ENCODE measurements at regions not wholly inside any gene's neighbourhood (a gene's known extent, or its start where the extent isn't known, plus 50 kb on each side); places are given as distances from the start of the nearest gene placed in this dataset.

- H3K4me1 ChIP-seq (replicated peaks in 1 of 4; ENCODE audit: control insufficient read depth in 3 of 4, insufficient read depth in 4 of 4, low read length in 3 of 4), result no peaks in the 10 kb centered on the region
- no peak overlapping the region for H2AFZ ChIP-seq (ENCODE audit: low read length)
- H3K79me2 ChIP-seq (ENCODE audit: control insufficient read depth in 1 of 2, insufficient read depth in 2 of 2, low read length in 2 of 2), result no peaks in the 10 kb centered on the region
- H2BK15ac ChIP-seq (ENCODE audit: low read length), result no peak overlapping the region
- ChIA-PET POLR2A (ENCODE audit: partially characterized antibody) (no interaction called here), CTCF (ENCODE audit: partially characterized antibody) (interaction anchor here (1.1 to 1.6 kb wide), 3 partner anchors 10 to 831 kb away, joined by 3 to 9 read pairs (median 3); no protein-coding TSS in a partner anchor)
- H3K23ac ChIP-seq (ENCODE audit: insufficient read length), result no peak overlapping the region
- no peaks in the 10 kb centered on the region for H4K20me1 ChIP-seq (replicated peaks in 1 of 2; ENCODE audit: control insufficient read depth in 1 of 2, insufficient read depth in 2 of 2, low read length in 2 of 2)
- no peaks in the 10 kb centered on the region for H3K36me3 ChIP-seq (ENCODE audit: control insufficient read depth in 2 of 4, insufficient read depth in 4 of 4, low read length in 3 of 4)
- H2AK5ac ChIP-seq (ENCODE audit: low read depth, low read length), result no peak overlapping the region
- H3K56ac ChIP-seq (replicated peaks; ENCODE audit: insufficient read length, low read depth, low read length), result no peak overlapping the region
- WGBS, 2 experiments (ENCODE audit: extremely low coverage in 1 of 2, insufficient coverage in 1 of 2, insufficient read length in 1 of 2, insufficient replicate concordance in 2 of 2, low coverage in 1 of 2, low lambda C conversion rate in 2 of 2, missing lambda C conversion rate in 1 of 2), result 67% methylated on average over 1 of the region's 1 CpG; no CpG with 5 or more reads in 1 of the 2 experiments
- H4K8ac ChIP-seq (ENCODE audit: extremely low read depth, insufficient read depth, low read length), result no peak overlapping the region
- no peaks in the 10 kb centered on the region; the same call in 1 of the 2 replicates for H3K23me2 ChIP-seq (ENCODE audit: low read depth, low read length)
- no peak overlapping the region for H3K18ac ChIP-seq (ENCODE audit: extremely low read depth, low read length)
- H3K79me1 ChIP-seq (ENCODE audit: low read depth, low read length), result no peaks in the 10 kb centered on the region
- H3K27ac ChIP-seq (ENCODE audit: low read depth, low read length), result no peak overlapping the region
- H3K9me3 ChIP-seq (ENCODE audit: insufficient read depth in 2 of 2, low read depth in 1 of 2, low read length in 1 of 2), result no peaks in the 10 kb centered on the region
- TF ChIP-seq CHD2 (IDR thresholded peaks at IDR 0.05; ENCODE audit: low read length) (no peak), ZNF274 (IDR thresholded peaks at IDR 0.05; ENCODE audit: borderline replicate concordance, extremely low read depth, low read length) (no peak), SP1 (IDR thresholded peaks at IDR 0.05; ENCODE audit: low read depth, low read length) (no peak), EZH2 (IDR thresholded peaks at IDR 0.05; ENCODE audit: low read depth, low read length, severe bottlenecking) (no peak), TEAD4 (IDR thresholded peaks at IDR 0.05; ENCODE audit: low read depth, low read length) (no peak), KDM5A (IDR thresholded peaks at IDR 0.05; ENCODE audit: low read length) (no peak)
- H3K4ac ChIP-seq (replicated peaks; ENCODE audit: insufficient read length, low read depth, low read length), result no peak overlapping the region
- no peak overlapping the region for H2BK20ac ChIP-seq (ENCODE audit: low read length)
- H3K4me2 ChIP-seq (ENCODE audit: insufficient read depth in 1 of 2, low read depth in 2 of 2, low read length in 2 of 2), result no peak overlapping the region
- no peak overlapping the region for H3K9ac ChIP-seq (replicated peaks in 1 of 4; ENCODE audit: extremely low read depth in 1 of 4, low read depth in 3 of 4, low read length in 3 of 4)
- H3K4me3 ChIP-seq (ENCODE audit: extremely low read depth in 1 of 4, insufficient read depth in 2 of 4, low read depth in 3 of 4, low read length in 4 of 4), result no peak overlapping the region
- FAIRE-seq, result no peak
- DNase-seq (ENCODE audit: low read depth in 1 of 2, low spot score in 2 of 2), result no peak
- H2BK12ac ChIP-seq (ENCODE audit: low read depth, low read length), result no peak overlapping the region
- H3K27me3 ChIP-seq (replicated peaks in 1 of 4; ENCODE audit: control insufficient read depth in 3 of 4, extremely low read depth in 1 of 4, insufficient read depth in 3 of 4, low read length in 3 of 4), result no peaks in the 10 kb centered on the region
- H3K14ac ChIP-seq (ENCODE audit: insufficient read length), result no peak overlapping the region
- no peak overlapping the region for H4K5ac ChIP-seq (ENCODE audit: insufficient read length, low read depth, low read length)
- no peak overlapping the region for H4K91ac ChIP-seq (replicated peaks; ENCODE audit: insufficient read length, low read length)
- no peak overlapping the region for H2BK120ac ChIP-seq (replicated peaks; ENCODE audit: low read depth, low read length)
- H2BK5ac ChIP-seq (ENCODE audit: low read depth, low read length), result no peak overlapping the region
Measured at GRCh38 chr3:118635711-118636110, 398.9 kb downstream of the IGSF11 start.
